GM21723 (cell line): ENCODE measurements at regions not wholly inside any gene's neighbourhood (a gene's known extent, or its start where the extent isn't known, plus 50 kb on each side); places are given as distances from the start of the nearest gene placed in this dataset.

Experiments used
- ATAC-seq: cut with Tn5 transposase; IDR thresholded peaks from one replicate; pipeline ENCODE4 v1.9.1; 2021; ENCODE audit warnings: mild to moderate bottlenecking, moderate library complexity; ENCODE audit not compliant: unreplicated experiment

- ATAC-seq = peak; percentile 49
Measured at GRCh38 chr3:117059067-117059955, 349.7 kb downstream of the TUSC7 start.

DNA sequence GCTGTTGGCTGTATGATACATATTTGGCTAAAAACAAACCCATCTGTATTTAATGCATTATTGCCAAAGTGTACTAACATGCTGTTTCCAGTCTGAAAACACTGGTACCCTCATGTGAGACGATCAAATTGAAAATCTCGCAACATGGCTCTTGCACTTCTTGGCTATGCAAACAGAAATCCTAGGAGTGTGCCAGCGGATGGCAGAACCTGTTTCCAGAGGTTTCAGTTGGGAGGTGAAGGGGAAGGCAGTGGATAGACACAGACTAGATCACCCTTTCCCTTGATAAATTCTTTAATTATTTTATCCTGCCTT, 350.3 kb downstream of the TUSC7 start:
- ATAC-seq = no peak

DNA sequence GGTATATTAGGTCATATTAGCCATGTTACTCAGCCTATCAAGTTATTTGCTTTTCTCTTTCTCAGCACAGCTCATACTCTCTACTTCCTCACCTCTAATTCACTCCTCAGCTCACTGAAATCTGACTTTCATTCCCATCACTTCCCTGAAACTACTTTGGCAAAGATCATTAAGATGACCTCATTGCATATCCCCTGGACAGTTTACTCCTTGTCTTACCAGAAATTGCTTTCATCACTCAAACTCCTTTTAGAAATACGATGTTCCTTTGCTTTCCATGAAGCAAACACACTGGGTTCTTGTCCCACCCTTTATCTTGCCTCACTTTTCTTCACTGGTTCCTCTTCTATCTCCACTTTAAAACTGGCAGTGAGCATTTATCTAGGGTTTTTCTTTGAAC, 354.4 kb downstream of the TUSC7 start:
- no peak for ATAC-seq

DNA sequence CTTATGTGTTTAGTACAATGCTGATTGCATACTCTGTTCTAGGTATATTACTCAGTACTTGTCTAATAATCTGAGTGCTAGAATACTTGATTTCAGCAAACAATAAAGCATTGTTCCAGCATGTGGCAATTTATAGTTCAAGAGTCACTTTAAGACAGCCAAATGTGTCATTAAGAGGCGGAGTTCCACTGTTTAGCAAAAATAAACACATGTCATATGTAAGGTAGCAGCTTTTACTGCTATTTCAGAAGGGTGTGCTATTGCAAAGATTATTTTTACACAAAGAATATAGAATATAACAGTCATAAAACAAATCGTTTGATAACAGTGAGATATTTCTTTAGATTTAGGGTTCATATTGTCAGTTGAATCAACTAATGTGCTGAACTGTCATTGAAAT, 358.7 kb downstream of the TUSC7 start:
- ATAC-seq = no peak

DNA sequence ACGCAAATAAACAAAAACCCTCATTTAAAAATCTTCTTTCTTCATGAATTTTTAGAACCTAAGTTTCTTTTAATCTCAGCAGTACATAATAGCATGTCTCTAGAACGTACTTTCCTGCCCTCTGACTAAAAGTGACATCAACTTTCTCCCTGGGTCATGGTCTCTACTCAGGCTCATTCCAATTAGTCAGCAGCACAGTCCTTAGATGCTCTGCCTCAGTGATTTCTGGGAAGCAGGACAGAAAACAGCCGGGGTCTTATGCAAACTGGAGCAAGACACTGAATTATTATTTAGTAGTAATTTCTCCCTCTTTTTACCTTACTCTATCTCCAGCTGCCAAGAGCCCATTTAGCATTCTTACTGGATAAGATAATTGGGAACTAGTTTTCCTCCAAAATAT, 365.2 kb downstream of the TUSC7 start:
- ATAC-seq = no peak

DNA sequence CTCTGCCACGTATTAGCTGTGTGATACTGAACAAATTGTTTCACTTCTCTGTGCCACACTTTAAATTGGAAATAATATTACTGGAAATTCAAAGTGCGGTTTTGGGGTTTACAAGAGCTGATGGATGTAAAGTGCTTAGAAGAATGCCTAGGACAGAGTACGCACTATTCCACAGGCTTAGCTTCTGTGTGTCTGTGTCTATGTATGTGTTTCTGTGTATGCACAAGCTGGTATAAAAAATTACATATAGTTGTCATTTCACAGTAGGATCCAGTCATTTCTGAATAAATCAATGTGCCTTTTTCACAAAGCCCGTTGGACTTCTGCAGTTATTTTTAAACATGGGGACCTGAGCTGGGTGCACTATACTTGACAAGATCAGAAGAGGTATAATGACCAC, 370.4 kb downstream of the TUSC7 start:
- no peak for ATAC-seq

- ATAC-seq = no peak
Measured at GRCh38 chr3:117080872-117081271, 371.3 kb downstream of the TUSC7 start.

GRCh38 chr3:117084277-117084676, 374.7 kb downstream of the TUSC7 start:
- ATAC-seq = no peak

- no peak for ATAC-seq
Measured at GRCh38 chr3:117084739-117085270, 375.2 kb downstream of the TUSC7 start.

DNA sequence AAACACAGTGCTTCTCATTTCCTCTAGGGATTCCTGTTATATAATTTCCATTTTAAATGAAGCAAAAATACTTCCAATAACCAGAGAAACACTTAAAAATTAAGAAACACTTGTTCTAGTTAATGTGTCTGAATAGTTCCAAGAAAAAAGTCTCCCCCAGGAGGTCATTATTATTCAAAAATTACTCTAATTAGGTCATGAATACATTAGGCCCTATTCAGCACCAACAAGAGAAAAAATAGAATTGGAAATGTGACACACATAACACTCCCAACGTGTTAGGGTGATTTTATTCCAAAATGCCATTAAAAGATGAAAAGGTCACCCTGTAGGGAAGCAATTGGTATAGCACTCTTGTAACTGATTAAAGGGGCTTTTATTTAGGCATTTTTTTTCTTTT, 382.1 kb downstream of the TUSC7 start:
- ATAC-seq = no peak

DNA sequence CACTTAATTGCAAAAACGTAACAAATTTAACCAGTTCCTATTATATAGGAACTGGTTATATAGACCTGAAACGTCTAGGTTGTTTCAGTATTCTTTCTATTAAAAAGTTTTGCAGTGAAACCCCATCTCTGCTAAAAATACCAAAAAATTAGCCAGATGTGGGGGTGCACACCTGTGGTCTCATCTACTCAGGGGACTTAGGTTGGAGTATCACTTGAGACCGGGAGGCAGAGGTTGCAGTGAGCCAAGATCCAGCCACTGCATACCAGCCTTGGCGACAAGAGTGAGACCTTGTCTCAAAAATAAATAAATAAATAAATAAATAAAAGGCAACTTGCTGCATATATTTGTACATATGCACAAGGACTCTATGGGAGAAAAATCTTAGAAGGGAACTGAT, 387.0 kb downstream of the TUSC7 start:
- ATAC-seq = no peak

- no peak for ATAC-seq
Measured at GRCh38 chr3:117097351-117097750, 387.8 kb downstream of the TUSC7 start.

- no peak for ATAC-seq
Measured at GRCh38 chr3:117101697-117102096, 392.1 kb downstream of the TUSC7 start.

DNA sequence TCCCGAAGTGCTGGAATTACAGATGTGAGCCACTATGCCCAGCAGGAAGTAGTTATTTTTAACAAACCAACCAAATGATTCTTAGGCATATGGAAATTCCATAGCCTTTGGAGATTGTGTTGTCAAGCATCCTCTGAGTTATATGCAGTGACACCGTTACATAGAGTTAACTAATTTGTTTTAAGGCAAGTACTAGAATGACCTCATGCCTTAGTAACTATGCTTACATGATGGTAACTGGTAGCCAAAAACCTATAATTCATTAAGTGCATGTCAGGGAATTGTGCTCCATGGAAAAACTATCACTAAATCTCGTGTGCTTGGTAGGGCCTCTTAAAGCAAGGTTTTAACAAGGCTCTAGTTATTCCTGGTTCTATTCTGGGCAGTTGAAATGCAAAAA, 392.8 kb downstream of the TUSC7 start:
- no peak for ATAC-seq

- ATAC-seq = no peak
Measured at GRCh38 chr3:117103675-117104074, 394.1 kb downstream of the TUSC7 start.

GRCh38 chr3:117104381-117104780, 394.8 kb downstream of the TUSC7 start:
- no peak for ATAC-seq

GRCh38 chr3:117104792-117105191, 395.2 kb downstream of the TUSC7 start:
- ATAC-seq = no peak

- no peak for ATAC-seq
Measured at GRCh38 chr3:117105686-117106085, 396.1 kb downstream of the TUSC7 start.

DNA sequence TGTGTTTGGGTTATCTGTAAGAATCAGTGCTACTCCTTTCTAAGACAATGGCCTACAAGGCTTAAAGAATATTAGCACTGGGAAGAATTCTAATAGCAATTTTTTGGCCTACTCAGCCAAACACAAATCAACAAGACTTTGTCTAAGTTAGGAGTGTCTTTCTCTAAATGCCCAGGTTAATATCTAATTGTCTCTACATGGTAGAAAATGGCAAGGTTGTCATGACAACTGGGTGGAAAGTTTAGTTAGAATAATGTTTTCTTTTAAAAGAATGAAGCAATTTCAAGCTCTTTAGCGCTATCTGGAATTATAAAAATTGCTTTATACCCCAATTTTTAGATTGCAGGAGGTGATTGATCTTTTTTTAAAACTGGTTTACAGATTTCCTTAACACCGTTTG, 396.8 kb downstream of the TUSC7 start:
- ATAC-seq = no peak

- ATAC-seq = no peak
Measured at GRCh38 chr3:117107946-117108345, 398.4 kb downstream of the TUSC7 start.

DNA sequence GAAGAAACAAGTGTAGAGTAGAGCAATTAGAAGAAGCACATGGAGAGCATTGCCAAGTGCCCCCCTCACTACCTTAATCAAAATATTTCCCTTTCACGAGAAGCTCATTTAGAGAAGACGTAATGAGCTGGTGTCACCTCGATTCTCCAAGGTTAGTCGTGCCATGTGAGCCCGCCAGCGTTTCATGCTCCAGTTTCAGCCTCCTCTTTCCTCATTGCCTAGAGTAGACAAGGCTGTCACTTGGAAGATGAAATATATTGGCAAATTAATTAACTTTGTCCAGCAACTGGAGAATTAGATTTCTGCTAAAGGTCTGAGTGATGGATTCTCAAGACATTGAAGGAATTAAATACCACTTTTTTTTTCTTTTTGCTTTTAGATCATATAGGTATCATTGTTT, 399.6 kb downstream of the TUSC7 start:
- no peak for ATAC-seq

GRCh38 chr3:117114517-117115265, 405.1 kb downstream of the TUSC7 start:
- ATAC-seq = no peak
